Peyer's patch (tissue), 4 donors: ENCODE measurements at regions not wholly inside any gene's neighbourhood (a gene's known extent, or its start where the extent isn't known, plus 50 kb on each side); places are given as distances from the start of the nearest gene placed in this dataset.

Source experiments
- POLR2A ChIP-seq, 2 donors: fragments of 450-650 bp; IDR thresholded peaks; one replicate each; pipeline ENCODE4 v1.5.1; 2017; ENCODE audit warnings: antibody characterized with exemption in 2 of 2, mild to moderate bottlenecking in 2 of 2, moderate library complexity in 2 of 2
- TF ChIP-seq, protein P1 (sequence below), 6 experiments: fragments of 450-650 bp in 4 of 6; fragments of 200-600 bp in 2 of 6; sonication (generic) in 1 of 6; IDR thresholded peaks; one replicate each; pipeline ENCODE4 v1.5.1; 2017 to 2019; ENCODE audit warnings: antibody characterized with exemption in 6 of 6, mild to moderate bottlenecking in 3 of 6, moderate library complexity in 1 of 6

DNA sequence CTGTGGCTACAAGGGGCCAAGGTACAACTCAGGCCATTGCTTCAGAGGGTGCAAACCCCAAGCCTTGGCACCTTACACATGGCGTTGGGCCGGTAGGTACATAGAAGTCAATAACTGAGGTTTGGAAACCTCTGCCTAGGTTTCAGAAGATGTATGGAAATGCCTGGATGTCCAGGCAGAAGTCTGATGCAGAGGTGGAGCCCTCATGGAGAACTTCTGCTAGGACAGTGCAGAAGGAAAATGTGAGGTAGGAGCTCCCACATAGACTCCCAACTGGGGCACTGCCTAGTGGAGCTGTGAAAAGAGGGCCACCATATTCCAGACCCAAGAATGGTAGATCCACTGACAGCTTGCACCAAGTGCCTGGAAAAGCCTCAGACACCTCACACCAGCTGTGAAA lies 92.1 kb upstream of the SFRP2 start:
- TF ChIP-seq, protein P1, sequence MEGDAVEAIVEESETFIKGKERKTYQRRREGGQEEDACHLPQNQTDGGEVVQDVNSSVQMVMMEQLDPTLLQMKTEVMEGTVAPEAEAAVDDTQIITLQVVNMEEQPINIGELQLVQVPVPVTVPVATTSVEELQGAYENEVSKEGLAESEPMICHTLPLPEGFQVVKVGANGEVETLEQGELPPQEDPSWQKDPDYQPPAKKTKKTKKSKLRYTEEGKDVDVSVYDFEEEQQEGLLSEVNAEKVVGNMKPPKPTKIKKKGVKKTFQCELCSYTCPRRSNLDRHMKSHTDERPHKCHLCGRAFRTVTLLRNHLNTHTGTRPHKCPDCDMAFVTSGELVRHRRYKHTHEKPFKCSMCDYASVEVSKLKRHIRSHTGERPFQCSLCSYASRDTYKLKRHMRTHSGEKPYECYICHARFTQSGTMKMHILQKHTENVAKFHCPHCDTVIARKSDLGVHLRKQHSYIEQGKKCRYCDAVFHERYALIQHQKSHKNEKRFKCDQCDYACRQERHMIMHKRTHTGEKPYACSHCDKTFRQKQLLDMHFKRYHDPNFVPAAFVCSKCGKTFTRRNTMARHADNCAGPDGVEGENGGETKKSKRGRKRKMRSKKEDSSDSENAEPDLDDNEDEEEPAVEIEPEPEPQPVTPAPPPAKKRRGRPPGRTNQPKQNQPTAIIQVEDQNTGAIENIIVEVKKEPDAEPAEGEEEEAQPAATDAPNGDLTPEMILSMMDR (IDR thresholded peaks at IDR 0.05): no peak
- no peak for TF ChIP-seq POLR2A (IDR thresholded peaks at IDR 0.05)
